IMR-90 (cell line): ENCODE measurements at regions not wholly inside any gene's neighbourhood (a gene's known extent, or its start where the extent isn't known, plus 50 kb on each side); places are given as distances from the start of the nearest gene placed in this dataset.

Experiments used
- ATAC-seq: fragments of 200-7000 bp; cut with Tn5 transposase; 2 replicates; pipeline ENCODE4 v1.9.1; 2020; ENCODE audit warnings: low read depth, mild to moderate bottlenecking, moderate library complexity
- BruUV-seq: library from RNA; stranded (reverse); fragments of 400-500 nt; replicated peaks from 2 replicates; lab custom pipeline; 2021; lab: Mats Ljungman, UMichigan
- CTCF ChIA-PET: fragments of 300-600 bp; formaldehyde crosslinking; extraction: SDS; loops from one replicate; lab custom pipeline; 2021; ENCODE audit warnings: antibody characterized with exemption; lab: Yijun Ruan, JAX
- POLR2A ChIA-PET: fragments of 300-600 bp; sonication (Branson Sonifier 250); formaldehyde crosslinking; loops from one replicate; lab custom pipeline; 2022; ENCODE audit warnings: antibody characterized with exemption; ENCODE audit not compliant: unreplicated experiment; lab: Charles Lee
- DNase-seq: peaks from one replicate; pipeline ENCODE4 v3.0.0; 2013
- H2AFZ ChIP-seq: replicated peaks from 2 replicates; pipeline ENCODE3; 2013; ENCODE audit warnings: low read length, mild to moderate bottlenecking; ENCODE audit not compliant: poor library complexity
- H2AK5ac ChIP-seq: 2 replicates; pipeline ENCODE4 v1.6.1; 2013; ENCODE audit warnings: low read depth, low read length, inconsistent platforms
- H2AK9ac ChIP-seq: replicated peaks from 2 replicates; pipeline ENCODE3; 2013; ENCODE audit warnings: mild to moderate bottlenecking, low read depth, low read length, moderate library complexity; ENCODE audit not compliant: poor library complexity
- H2BK120ac ChIP-seq: 2 replicates; pipeline ENCODE4 v1.6.1; 2013; ENCODE audit warnings: low read depth, low read length, inconsistent platforms
- H2BK15ac ChIP-seq: 3 replicates; pipeline ENCODE4 v1.6.1; 2013; ENCODE audit warnings: low read depth, low read length, inconsistent platforms
- H2BK20ac ChIP-seq: 2 replicates; pipeline ENCODE4 v1.6.1; 2013; ENCODE audit warnings: low read depth, mild to moderate bottlenecking, inconsistent platforms, low read length, moderate library complexity
- H2BK5ac ChIP-seq: 2 replicates; pipeline ENCODE4 v1.6.1; 2013; ENCODE audit warnings: mild to moderate bottlenecking, low read depth, low read length, inconsistent platforms; ENCODE audit not compliant: poor library complexity, severe bottlenecking
- H3K14ac ChIP-seq: replicated peaks from 2 replicates; pipeline ENCODE4 v1.6.1; 2013; ENCODE audit warnings: low read depth, low read length, inconsistent platforms
- H3K18ac ChIP-seq: 2 replicates; pipeline ENCODE4 v1.6.1; 2013; ENCODE audit warnings: low read depth, low read length, control low read depth
- H3K23ac ChIP-seq: 2 replicates; pipeline ENCODE4 v1.6.1; 2013; ENCODE audit warnings: low read depth, low read length, inconsistent platforms
- H3K27ac ChIP-seq: 2 replicates; pipeline ENCODE4 v1.5.1; 2013; ENCODE audit warnings: mild to moderate bottlenecking, control low read depth, low read length; ENCODE audit not compliant: insufficient read depth
- H3K27me3 ChIP-seq: 2 replicates; pipeline ENCODE4 v1.6.1; 2013; ENCODE audit warnings: low read length; ENCODE audit not compliant: control insufficient read depth, insufficient read depth
- H3K36me3 ChIP-seq: 2 replicates; pipeline ENCODE4 v1.6.1; 2013; ENCODE audit warnings: low read length, mixed read lengths; ENCODE audit not compliant: control insufficient read depth, insufficient read depth
- H3K4ac ChIP-seq: 2 replicates; pipeline ENCODE4 v1.6.1; 2013; ENCODE audit warnings: low read depth, low read length, inconsistent platforms
- H3K4me1 ChIP-seq: 2 replicates; pipeline ENCODE4 v1.6.1; 2013; ENCODE audit warnings: low read length, mixed read lengths; ENCODE audit not compliant: control insufficient read depth, insufficient read depth
- H3K4me2 ChIP-seq: 2 replicates; pipeline ENCODE4 v1.6.1; 2013; ENCODE audit warnings: low read depth, mild to moderate bottlenecking, control low read depth, low read length, moderate library complexity
- H3K4me3 ChIP-seq: 2 replicates; pipeline ENCODE4 v1.5.1; 2013; ENCODE audit warnings: low read depth, mild to moderate bottlenecking, control low read depth, low read length, moderate library complexity; ENCODE audit not compliant: insufficient read depth
- H3K56ac ChIP-seq: 2 replicates; pipeline ENCODE4 v1.6.1; 2013; ENCODE audit warnings: low read length, inconsistent platforms; ENCODE audit not compliant: insufficient read depth; ENCODE audit errors: extremely low read depth
- H3K79me1 ChIP-seq, 2 experiments: 2 replicates each; pipeline ENCODE4 v1.6.1; 2013; ENCODE audit warnings: low read length in 2 of 2, inconsistent platforms in 1 of 2, low read depth in 1 of 2
- H3K9ac ChIP-seq: 2 replicates; pipeline ENCODE4 v1.6.1; 2013; ENCODE audit warnings: low read depth, low read length, control low read depth
- H3K9me1 ChIP-seq: 2 replicates; pipeline ENCODE4 v1.6.1; 2013; ENCODE audit warnings: low read length, inconsistent platforms; ENCODE audit not compliant: insufficient read depth
- H3K9me3 ChIP-seq: 2 replicates; pipeline ENCODE4 v1.6.1; 2013; ENCODE audit warnings: low read length; ENCODE audit not compliant: control insufficient read depth, insufficient read depth
- H4K20me1 ChIP-seq: 2 replicates; pipeline ENCODE4 v1.6.1; 2013; ENCODE audit warnings: low read length, inconsistent platforms; ENCODE audit not compliant: insufficient read depth
- H4K5ac ChIP-seq: 2 replicates; pipeline ENCODE4 v1.6.1; 2013; ENCODE audit warnings: mild to moderate bottlenecking, low read depth, low read length, control low read depth
- H4K8ac ChIP-seq, 2 experiments: 2 replicates each; pipeline ENCODE4 v1.6.1; 2013; ENCODE audit warnings: low read depth in 2 of 2, low read length in 2 of 2, control low read depth in 1 of 2, inconsistent platforms in 1 of 2
- H4K91ac ChIP-seq: 2 replicates; pipeline ENCODE4 v1.6.1; 2013; ENCODE audit warnings: low read depth, low read length, inconsistent platforms; ENCODE audit not compliant: insufficient read depth
- BHLHE40 ChIP-seq: fragments of 150-350 bp; IDR thresholded peaks from 2 replicates; pipeline ENCODE4 v1.6.1; 2016; ENCODE audit warnings: mild to moderate bottlenecking, low read depth, low read length
- CEBPB ChIP-seq: IDR thresholded peaks from 2 replicates; pipeline ENCODE4 v1.6.1; 2012; ENCODE audit warnings: low read depth, low read length, improper control_type of control experiment
- CHD1 ChIP-seq: IDR thresholded peaks from 2 replicates; pipeline ENCODE4 v1.6.1; 2012; ENCODE audit warnings: low read depth, low read length, improper control_type of control experiment
- MAFK ChIP-seq: IDR thresholded peaks from 2 replicates; pipeline ENCODE4 v1.6.1; 2012; ENCODE audit warnings: low read depth, low read length, improper control_type of control experiment
- MXI1 ChIP-seq: IDR thresholded peaks from 2 replicates; pipeline ENCODE4 v1.6.1; 2012; ENCODE audit warnings: low read depth, mild to moderate bottlenecking, low read length, moderate library complexity, borderline replicate concordance
- POLR2A ChIP-seq: IDR thresholded peaks from 2 replicates; pipeline ENCODE4 v1.6.1; 2012; ENCODE audit warnings: mild to moderate bottlenecking, low read depth, low read length
- RAD21 ChIP-seq: IDR thresholded peaks from 2 replicates; pipeline ENCODE4 v1.6.1; 2012; ENCODE audit warnings: low read length, improper control_type of control experiment
- RFX5 ChIP-seq: IDR thresholded peaks from 2 replicates; pipeline ENCODE4 v1.8.0; 2012; ENCODE audit warnings: low read depth, mild to moderate bottlenecking, low read length, moderate library complexity
- SMC3 ChIP-seq: fragments of 150-350 bp; IDR thresholded peaks from 2 replicates; pipeline ENCODE4 v1.6.1; 2016; ENCODE audit warnings: low read depth, mild to moderate bottlenecking, antibody characterized with exemption, low read length, moderate library complexity
- USF2 ChIP-seq: fragments of 150-350 bp; IDR thresholded peaks from 2 replicates; pipeline ENCODE4 v1.6.1; 2017; ENCODE audit warnings: mild to moderate bottlenecking, antibody characterized with exemption, low read length, low read depth
- WGBS, 2 experiments: methylation state at CpG; one replicate each; pipeline versions ENCODE4 v1.1.5 to v1.1.7; 2013; ENCODE audit warnings: missing lambda C conversion rate in 2 of 2; ENCODE audit not compliant: insufficient read length in 1 of 2; ENCODE audit errors: extremely low coverage in 2 of 2; 5-methylcytosine and 5-hydroxymethylcytosine counted together
- dilution Hi-C: fragments of 300-500 bp; cut with HindIII; formaldehyde crosslinking; loops from one replicate; pipeline ENCODE4 v1.14.3; 2018; ENCODE audit warnings: low sequenced_read_pairs; ENCODE audit not compliant: unreplicated experiment
- in situ Hi-C: fragments of 300-500 bp; cut with MboI; formaldehyde crosslinking; loops from 3 replicates; pipeline ENCODE4 v1.14.3; 2019; ENCODE audit warnings: low sequenced_read_pairs, inconsistent platforms, mixed read lengths
- intact Hi-C: fragments of 100-400 bp; cut with micrococcal nuclease; formaldehyde crosslinking; loops from 2 replicates; pipeline ENCODE4 v1.10.0; 2022
- TF ChIP-seq, protein P1 (sequence below): conservative IDR thresholded peaks from 2 replicates; pipeline ENCODE4 v1.5.1; 2012; ENCODE audit warnings: mild to moderate bottlenecking, low read depth, low read length, improper control_type of control experiment
- TF ChIP-seq, protein P2 (sequence below): fragments of 150-350 bp; IDR thresholded peaks from 2 replicates; pipeline ENCODE4 v1.6.1; 2016; ENCODE audit warnings: low read depth, mild to moderate bottlenecking, low read length, moderate library complexity, borderline replicate concordance

GRCh38 chr1:70719154-70719553 lies 308.1 kb downstream of the CTH start:
- no CpG with 5 or more reads among the region's 2 CpGs for WGBS, 2 experiments
- in situ Hi-C loops (no loop called here), intact Hi-C loops (no loop called here), dilution Hi-C loops (no loop called here)
- no peak for TF ChIP-seq POLR2A
- TF ChIP-seq, protein P1, sequence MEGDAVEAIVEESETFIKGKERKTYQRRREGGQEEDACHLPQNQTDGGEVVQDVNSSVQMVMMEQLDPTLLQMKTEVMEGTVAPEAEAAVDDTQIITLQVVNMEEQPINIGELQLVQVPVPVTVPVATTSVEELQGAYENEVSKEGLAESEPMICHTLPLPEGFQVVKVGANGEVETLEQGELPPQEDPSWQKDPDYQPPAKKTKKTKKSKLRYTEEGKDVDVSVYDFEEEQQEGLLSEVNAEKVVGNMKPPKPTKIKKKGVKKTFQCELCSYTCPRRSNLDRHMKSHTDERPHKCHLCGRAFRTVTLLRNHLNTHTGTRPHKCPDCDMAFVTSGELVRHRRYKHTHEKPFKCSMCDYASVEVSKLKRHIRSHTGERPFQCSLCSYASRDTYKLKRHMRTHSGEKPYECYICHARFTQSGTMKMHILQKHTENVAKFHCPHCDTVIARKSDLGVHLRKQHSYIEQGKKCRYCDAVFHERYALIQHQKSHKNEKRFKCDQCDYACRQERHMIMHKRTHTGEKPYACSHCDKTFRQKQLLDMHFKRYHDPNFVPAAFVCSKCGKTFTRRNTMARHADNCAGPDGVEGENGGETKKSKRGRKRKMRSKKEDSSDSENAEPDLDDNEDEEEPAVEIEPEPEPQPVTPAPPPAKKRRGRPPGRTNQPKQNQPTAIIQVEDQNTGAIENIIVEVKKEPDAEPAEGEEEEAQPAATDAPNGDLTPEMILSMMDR: no peak
- TF ChIP-seq MXI1: no peak
- TF ChIP-seq RAD21: no peak
- TF ChIP-seq SMC3: no peak
- TF ChIP-seq CHD1: no peak
- TF ChIP-seq BHLHE40: no peak
- no peak for TF ChIP-seq MAFK
- TF ChIP-seq, protein P2, sequence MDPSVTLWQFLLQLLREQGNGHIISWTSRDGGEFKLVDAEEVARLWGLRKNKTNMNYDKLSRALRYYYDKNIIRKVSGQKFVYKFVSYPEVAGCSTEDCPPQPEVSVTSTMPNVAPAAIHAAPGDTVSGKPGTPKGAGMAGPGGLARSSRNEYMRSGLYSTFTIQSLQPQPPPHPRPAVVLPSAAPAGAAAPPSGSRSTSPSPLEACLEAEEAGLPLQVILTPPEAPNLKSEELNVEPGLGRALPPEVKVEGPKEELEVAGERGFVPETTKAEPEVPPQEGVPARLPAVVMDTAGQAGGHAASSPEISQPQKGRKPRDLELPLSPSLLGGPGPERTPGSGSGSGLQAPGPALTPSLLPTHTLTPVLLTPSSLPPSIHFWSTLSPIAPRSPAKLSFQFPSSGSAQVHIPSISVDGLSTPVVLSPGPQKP: no peak
- no peak for TF ChIP-seq USF2
- TF ChIP-seq RFX5: no peak
- TF ChIP-seq CEBPB: no peak
- Histone ChIP-seq H3K56ac (no peak overlapping the region), H3K4me1 (no peaks in the 10 kb centered on the region), H3K14ac (no peak overlapping the region), H2BK20ac (no peak overlapping the region), H3K4me2 (no peak overlapping the region), H3K36me3 (no peaks in the 10 kb centered on the region), H3K79me1 (no peaks in the 10 kb centered on the region), H3K9me3 (no peaks in the 10 kb centered on the region), H3K4ac (no peak overlapping the region), H4K91ac (no peak overlapping the region), H3K23ac (no peak overlapping the region), H3K9me1 (no peaks in the 10 kb centered on the region), H3K4me3 (no peak overlapping the region), H2BK5ac (no peak overlapping the region), H3K27me3 (no peaks in the 10 kb centered on the region), H2AFZ (no peak overlapping the region), H4K8ac (no peak overlapping the region), H2AK9ac (no peak overlapping the region), H4K5ac (no peak overlapping the region), H3K9ac (no peak overlapping the region), H3K27ac (no peak overlapping the region), H4K20me1 (no peaks in the 10 kb centered on the region), H2BK15ac (no peak overlapping the region), H2AK5ac (no peak overlapping the region), H3K18ac (no peak overlapping the region), H2BK120ac (no peak overlapping the region)
- ChIA-PET CTCF (no interaction called here), POLR2A (no interaction called here)
- ATAC-seq (no peak), DNase-seq (no peak)
- no TSS peak for BruUV-seq
